HepG2 (cell line): ENCODE measurements at regions not wholly inside any gene's neighbourhood (a gene's known extent, or its start where the extent isn't known, plus 50 kb on each side); places are given as distances from the start of the nearest gene placed in this dataset.
"Not testable (repeated sequence)": the region's sequence is repeated elsewhere in the genome, so short reads cannot be mapped to it uniquely, and the experiment has no call there.

Experiments
- ATAC-seq: fragments of 200-7000 bp; cut with Tn5 transposase; 3 replicates; pipeline ENCODE4 v1.9.1; 2020; ENCODE audit warnings: mild to moderate bottlenecking, moderate library complexity
- BruUV-seq: library from RNA; stranded (reverse); fragments of 400-500 nt; replicated peaks from 2 replicates; lab custom pipeline; 2021; lab: Mats Ljungman, UMichigan
- CTCF ChIA-PET: fragments of 300-600 bp; formaldehyde crosslinking; extraction: SDS; loops from one replicate; lab custom pipeline; 2021; ENCODE audit warnings: low total read pairs, inconsistent platforms, low intra/inter-chr PET ratio; lab: Yijun Ruan, JAX
- POLR2A ChIA-PET: fragments of 350-600 bp; sonication (Branson Sonifier 250); formaldehyde crosslinking; loops from one replicate; lab custom pipeline; 2020; ENCODE audit warnings: antibody characterized with exemption, inconsistent platforms; lab: Yijun Ruan, JAX
- DNase-seq: peaks from one replicate; pipeline ENCODE4 v3.0.0-alpha.2; 2015; ENCODE audit warnings: low spot score
- FAIRE-seq: peaks from 3 replicates; lab custom pipeline; 2011; peaks lifted over from hg19 to GRCh38; lab: Jason Lieb, UNC
- H2AFZ ChIP-seq: one replicate; pipeline ENCODE4 v1.6.1; 2011; ENCODE audit warnings: low read length, inconsistent platforms
- H3K27ac ChIP-seq: fragments of 300-600 bp; 3 replicates; pipeline ENCODE4 v1.8.0; 2011; ENCODE audit warnings: mixed run types, mild to moderate bottlenecking, mixed read lengths, low read length, inconsistent platforms; ENCODE audit not compliant: insufficient read depth; ENCODE audit errors: extremely low read length
- H3K27me3 ChIP-seq, 2 experiments: fragments of 200-600 bp in 1 of 2; 2 replicates in 1 of 2; 3 replicates in 1 of 2; pipeline versions ENCODE4 v1.6.0 to v1.8.0; 2011; ENCODE audit warnings: low read length in 2 of 2, mild to moderate bottlenecking in 2 of 2, moderate library complexity in 2 of 2, inconsistent platforms in 1 of 2; ENCODE audit not compliant: insufficient read depth in 2 of 2, control insufficient read depth in 1 of 2
- H3K36me3 ChIP-seq, 2 experiments: fragments of 200-600 bp in 1 of 2; replicated peaks in 1 of 2; 2 replicates in 1 of 2; 3 replicates in 1 of 2; pipeline versions ENCODE4 v1.5.1 to v1.8.0; 2011; ENCODE audit warnings: low read length in 2 of 2, inconsistent platforms in 1 of 2; ENCODE audit not compliant: insufficient read depth in 2 of 2, control insufficient read depth in 1 of 2
- H3K4me1 ChIP-seq: 2 replicates; pipeline ENCODE4 v1.5.1; 2012; ENCODE audit warnings: low read length, inconsistent platforms; ENCODE audit not compliant: insufficient read depth
- H3K4me2 ChIP-seq: 2 replicates; pipeline ENCODE4 v1.6.0; 2011; ENCODE audit warnings: low read depth, low read length, inconsistent platforms
- H3K4me3 ChIP-seq, 3 experiments: fragments of 200-600 bp in 1 of 3; sonication (generic), shearing (Covaris generic) in 1 of 3; replicated peaks in 1 of 3; 2 replicates each; pipeline ENCODE4 v1.5.1; 2011 to 2016; ENCODE audit warnings: low read length in 3 of 3, inconsistent platforms in 2 of 3, low read depth in 2 of 3, mild to moderate bottlenecking in 2 of 3, control low read depth in 1 of 3, mixed read lengths in 1 of 3; ENCODE audit not compliant: insufficient read depth in 1 of 3
- H3K79me2 ChIP-seq: one replicate; pipeline ENCODE4 v1.6.1; 2011; ENCODE audit warnings: low read length, inconsistent platforms; ENCODE audit not compliant: insufficient read depth
- H3K9ac ChIP-seq: 2 replicates; pipeline ENCODE4 v1.6.0; 2011; ENCODE audit warnings: mild to moderate bottlenecking, low read depth, low read length, inconsistent platforms; ENCODE audit not compliant: insufficient read depth
- H3K9me3 ChIP-seq: 2 replicates; pipeline ENCODE4 v1.5.1; 2012; ENCODE audit warnings: mild to moderate bottlenecking, low read length
- H4K20me1 ChIP-seq: 2 replicates; pipeline ENCODE4 v1.6.0; 2011; ENCODE audit warnings: inconsistent platforms, mild to moderate bottlenecking, low read length, moderate library complexity; ENCODE audit not compliant: insufficient read depth
- ISX ChIP-seq: sonication (generic); formaldehyde crosslinking; conservative IDR thresholded peaks from 2 replicates; pipeline ENCODE4 v1.5.0; 2020; ENCODE audit warnings: missing genetic modification reagents
- KDM6A ChIP-seq: IDR thresholded peaks from 2 replicates; pipeline ENCODE4 v1.6.1; 2016; ENCODE audit warnings: low read depth
- MAFF ChIP-seq: IDR thresholded peaks from 2 replicates; pipeline ENCODE4 v1.6.1; 2011; ENCODE audit warnings: low read depth, low read length, improper control_type of control experiment
- ZNF562 ChIP-seq: sonication (generic); formaldehyde crosslinking; IDR thresholded peaks from 2 replicates; pipeline ENCODE4 v1.8.0; 2022; ENCODE audit warnings: missing genetic modification reagents, borderline replicate concordance
- ZNF704 ChIP-seq: sonication (generic); formaldehyde crosslinking; IDR thresholded peaks from 2 replicates; pipeline ENCODE4 v1.8.1; 2023; ENCODE audit warnings: mild to moderate bottlenecking, inconsistent platforms, moderate library complexity, missing genetic modification reagents, borderline replicate concordance
- WGBS: methylation state at CpG from one replicate; pipeline ENCODE4 v1.1.6; 2017; ENCODE audit warnings: low lambda C conversion rate; 5-methylcytosine and 5-hydroxymethylcytosine counted together
- in situ Hi-C: cut with HindIII; loops from 2 replicates; pipeline ENCODE4 v1.10.0; 2017; ENCODE audit warnings: low pct_unique_long_range_greater_than_20kb; ENCODE audit not compliant: extremely low pct_ligation_motif_present
- intact Hi-C: fragments of 100-400 bp; cut with micrococcal nuclease; formaldehyde crosslinking; loops from one replicate; pipeline ENCODE4 v1.10.0; 2022; ENCODE audit not compliant: unreplicated experiment

GRCh38 chr3:106447723-106448301, 579.0 kb upstream of the CBLB start (continued):
- TF ChIP-seq ZNF562 (CRISPR knock-in tag): no peak
- no peak for TF ChIP-seq ISX (CRISPR knock-in tag)
- TF ChIP-seq ZNF704 (CRISPR knock-in tag): no peak
- no peak for TF ChIP-seq KDM6A (CRISPR knock-in tag)
- TF ChIP-seq MAFF: no peak
- TF ChIP-seq, all 625 proteins: peak for 0

- not testable (repeated sequence) for FAIRE-seq, H3K27ac ChIP-seq
Observed at GRCh38 chr3:106448372-106448966, 579.7 kb upstream of the CBLB start.

More at GRCh38 chr3:106448372-106448966, 579.7 kb upstream of the CBLB start:
- POLR2A ChIA-PET, H2AFZ ChIP-seq, H3K9me3 ChIP-seq, H3K27me3 ChIP-seq, DNase-seq, BruUV-seq, H3K4me2 ChIP-seq, ATAC-seq, in situ Hi-C loops, intact Hi-C loops, H3K4me1 ChIP-seq, H3K79me2 ChIP-seq, CTCF ChIA-PET, H3K36me3 ChIP-seq, H3K9ac ChIP-seq, H3K4me3 ChIP-seq, H4K20me1 ChIP-seq: not testable (repeated sequence)
- 23% methylated on average over 3 of the region's 3 CpGs for WGBS
